ENCODE measurements at regions not wholly inside any gene's neighbourhood (a gene's known extent, or its start where the extent isn't known, plus 50 kb on each side); places are given as distances from the start of the nearest gene placed in this dataset.

GRCh38 chr6:80690551-80691131 lies 584.2 kb downstream of the BCKDHB start:
- no peaks in the 10 kb centered on the region for H3F3A ChIP-seq (ENCODE audit: control insufficient read depth, insufficient read depth)
- H3K9me3 ChIP-seq (ENCODE audit: control insufficient read depth, insufficient read depth, low read length) = no peaks in the 10 kb centered on the region
- H4K20me1 ChIP-seq (ENCODE audit: control insufficient read depth, insufficient read depth, low read depth, low read length) = no peaks in the 10 kb centered on the region
- TF ChIP-seq EZH2phosphoT487 (IDR thresholded peaks at IDR 0.05; ENCODE audit: borderline replicate concordance, low read length) = no peak
- TF ChIP-seq, protein P1, sequence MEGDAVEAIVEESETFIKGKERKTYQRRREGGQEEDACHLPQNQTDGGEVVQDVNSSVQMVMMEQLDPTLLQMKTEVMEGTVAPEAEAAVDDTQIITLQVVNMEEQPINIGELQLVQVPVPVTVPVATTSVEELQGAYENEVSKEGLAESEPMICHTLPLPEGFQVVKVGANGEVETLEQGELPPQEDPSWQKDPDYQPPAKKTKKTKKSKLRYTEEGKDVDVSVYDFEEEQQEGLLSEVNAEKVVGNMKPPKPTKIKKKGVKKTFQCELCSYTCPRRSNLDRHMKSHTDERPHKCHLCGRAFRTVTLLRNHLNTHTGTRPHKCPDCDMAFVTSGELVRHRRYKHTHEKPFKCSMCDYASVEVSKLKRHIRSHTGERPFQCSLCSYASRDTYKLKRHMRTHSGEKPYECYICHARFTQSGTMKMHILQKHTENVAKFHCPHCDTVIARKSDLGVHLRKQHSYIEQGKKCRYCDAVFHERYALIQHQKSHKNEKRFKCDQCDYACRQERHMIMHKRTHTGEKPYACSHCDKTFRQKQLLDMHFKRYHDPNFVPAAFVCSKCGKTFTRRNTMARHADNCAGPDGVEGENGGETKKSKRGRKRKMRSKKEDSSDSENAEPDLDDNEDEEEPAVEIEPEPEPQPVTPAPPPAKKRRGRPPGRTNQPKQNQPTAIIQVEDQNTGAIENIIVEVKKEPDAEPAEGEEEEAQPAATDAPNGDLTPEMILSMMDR (IDR thresholded peaks at IDR 0.05; ENCODE audit: low read depth, low read length, poor library complexity, severe bottlenecking) = no peak
- H3K9me2 ChIP-seq (replicated peaks; ENCODE audit: control insufficient read depth, low read length) = no peaks in the 10 kb centered on the region
- H3K4me2 ChIP-seq (ENCODE audit: low read length) = no peak overlapping the region
- no peaks in the 10 kb centered on the region for H3K36me3 ChIP-seq (ENCODE audit: control insufficient read depth, low read length)
- H3K27ac ChIP-seq (ENCODE audit: low read depth, low read length) = no peak overlapping the region
- H3K4me3 ChIP-seq (ENCODE audit: low read length) = no peak overlapping the region
- no peaks in the 10 kb centered on the region for H3K27me3 ChIP-seq (ENCODE audit: control insufficient read depth, low read length)
- no peaks in the 10 kb centered on the region for H3K79me2 ChIP-seq (ENCODE audit: control insufficient read depth, low read length)
- H3K4me1 ChIP-seq (ENCODE audit: control insufficient read depth, low read length) = no peaks in the 10 kb centered on the region

DNA sequence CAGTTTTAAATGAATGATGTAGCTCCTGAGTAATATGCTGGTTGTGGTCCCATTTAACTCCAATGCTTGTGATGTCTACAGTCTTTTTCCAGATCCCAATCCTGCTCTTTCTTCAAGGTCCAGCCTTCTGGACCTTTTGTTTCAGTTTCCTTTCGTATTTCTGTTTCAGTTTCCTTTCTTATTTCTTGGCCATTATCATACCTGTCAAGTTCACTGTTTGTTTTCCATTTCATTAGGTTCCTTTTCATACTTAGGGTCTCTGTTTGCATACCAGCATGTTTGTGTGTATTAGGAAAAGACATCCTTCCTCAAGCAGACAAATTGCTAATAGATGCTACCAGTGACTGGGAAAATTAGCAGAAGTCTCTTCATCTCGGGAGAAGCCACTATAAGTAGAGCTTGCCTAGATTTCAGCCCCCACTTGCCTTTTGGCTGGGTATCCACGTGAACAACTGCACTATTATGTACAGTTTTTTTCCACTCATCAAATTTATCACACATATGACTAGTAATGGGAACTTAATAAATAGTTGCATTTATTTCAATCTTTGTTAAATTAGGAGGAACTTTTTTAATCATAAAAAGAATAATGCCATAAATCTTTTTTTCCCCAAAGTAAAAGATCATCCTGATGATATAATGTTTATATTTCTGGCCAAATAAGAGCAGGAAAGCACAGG lies 583.4 kb downstream of the BCKDHB start:
- Histone ChIP-seq H3K79me2 (ENCODE audit: control insufficient read depth, low read length) (no peaks in the 10 kb centered on the region), H3K4me1 (ENCODE audit: control insufficient read depth, low read length) (no peaks in the 10 kb centered on the region), H4K20me1 (ENCODE audit: control insufficient read depth, insufficient read depth, low read depth, low read length) (no peaks in the 10 kb centered on the region), H3K9me2 (replicated peaks; ENCODE audit: control insufficient read depth, low read length) (no peaks in the 10 kb centered on the region), H3K36me3 (ENCODE audit: control insufficient read depth, low read length) (no peaks in the 10 kb centered on the region), H3F3A (ENCODE audit: control insufficient read depth, insufficient read depth) (no peaks in the 10 kb centered on the region), H3K4me3 (ENCODE audit: low read length) (no peak overlapping the region), H3K9me3 (ENCODE audit: control insufficient read depth, insufficient read depth, low read length) (no peaks in the 10 kb centered on the region), H3K4me2 (ENCODE audit: low read length) (no peak overlapping the region), H3K27me3 (ENCODE audit: control insufficient read depth, low read length) (no peaks in the 10 kb centered on the region), H3K27ac (ENCODE audit: low read depth, low read length) (no peak overlapping the region)
- TF ChIP-seq, protein P1 (IDR thresholded peaks at IDR 0.05; ENCODE audit: low read depth, low read length, poor library complexity, severe bottlenecking) = no peak

GRCh38 chr6:80679992-80680391 lies 573.5 kb downstream of the BCKDHB start:
- Histone ChIP-seq H3K4me1 (ENCODE audit: control insufficient read depth, low read length) (no peaks in the 10 kb centered on the region), H3K9me2 (replicated peaks; ENCODE audit: control insufficient read depth, low read length) (no peaks in the 10 kb centered on the region), H3K27me3 (ENCODE audit: control insufficient read depth, low read length) (no peaks in the 10 kb centered on the region), H4K20me1 (ENCODE audit: control insufficient read depth, insufficient read depth, low read depth, low read length) (no peaks in the 10 kb centered on the region), H3K27ac (ENCODE audit: low read depth, low read length) (no peak overlapping the region), H3K79me2 (ENCODE audit: control insufficient read depth, low read length) (no peaks in the 10 kb centered on the region), H3K9me3 (ENCODE audit: control insufficient read depth, insufficient read depth, low read length) (no peaks in the 10 kb centered on the region), H3K4me2 (ENCODE audit: low read length) (no peak overlapping the region), H3K4me3 (ENCODE audit: low read length) (no peak overlapping the region), H3F3A (ENCODE audit: control insufficient read depth, insufficient read depth) (no peaks in the 10 kb centered on the region), H3K36me3 (ENCODE audit: control insufficient read depth, low read length) (no peaks in the 10 kb centered on the region)
- TF ChIP-seq EZH2phosphoT487 (IDR thresholded peaks at IDR 0.05; ENCODE audit: borderline replicate concordance, low read length) = no peak
- TF ChIP-seq, protein P1 (IDR thresholded peaks at IDR 0.05; ENCODE audit: low read depth, low read length, poor library complexity, severe bottlenecking) = no peak

All from DOHH2 (cell line).